Prostate gland (tissue), 2 donors: ENCODE measurements at regions not wholly inside any gene's neighbourhood (a gene's known extent, or its start where the extent isn't known, plus 50 kb on each side); places are given as distances from the start of the nearest gene placed in this dataset.
"Not testable (repeated sequence)": the region's sequence is repeated elsewhere in the genome, so short reads cannot be mapped to it uniquely, and the experiment has no call there.

ENCODE experiments used
- DNase-seq: peaks from one replicate; pipeline ENCODE4 v3.0.0-alpha.2; 2019; ENCODE audit warnings: low spot score
- H3K27ac ChIP-seq, 2 donors: fragments of 200-600 bp; sonication (generic); 2 replicates each; pipeline ENCODE4 v1.5.1; 2017 to 2019
- H3K27me3 ChIP-seq: fragments of 200-600 bp; sonication (generic); replicated peaks from 2 replicates; pipeline ENCODE4 v1.5.1; 2019; ENCODE audit not compliant: insufficient read depth
- H3K36me3 ChIP-seq, 2 donors: fragments of 200-600 bp; sonication (generic); 1 replicate in 1 of 2; 2 replicates in 1 of 2; pipeline versions ENCODE4 v1.5.1 to v1.8.1; 2017 to 2019
- H3K4me1 ChIP-seq: fragments of 200-600 bp; sonication (generic); replicated peaks from 2 replicates; pipeline ENCODE4 v1.5.1; 2019
- H3K4me3 ChIP-seq, 2 donors: fragments of 200-600 bp; sonication (generic); 2 replicates each; pipeline ENCODE4 v1.5.1; 2017 to 2019
- H3K9me3 ChIP-seq: fragments of 200-600 bp; sonication (generic); 2 replicates; pipeline ENCODE4 v1.5.1; 2017
- CTCF ChIP-seq, 4 experiments: fragments of 200-600 bp in 2 of 4; fragments of 450-650 bp in 2 of 4; sonication (generic) in 2 of 4; IDR thresholded peaks; 1 replicate in 3 of 4; 2 replicates in 1 of 4; pipeline ENCODE4 v1.5.1; 2016 to 2019; ENCODE audit warnings: antibody characterized with exemption in 4 of 4, mild to moderate bottlenecking in 2 of 4, moderate library complexity in 2 of 4
- POLR2A ChIP-seq: fragments of 450-650 bp; IDR thresholded peaks from one replicate; pipeline ENCODE4 v1.6.1; 2016; ENCODE audit warnings: antibody characterized with exemption, mild to moderate bottlenecking
- POLR2AphosphoS5 ChIP-seq: sonication (generic); formaldehyde crosslinking; IDR thresholded peaks from one replicate; pipeline ENCODE4 v1.6.1; 2017; ENCODE audit warnings: antibody characterized with exemption
- WGBS: methylation state at CpG from one replicate; pipeline ENCODE4 v1.1.5; 2018; 5-methylcytosine and 5-hydroxymethylcytosine counted together
- intact Hi-C: fragments of 100-400 bp; cut with DNase I; formaldehyde crosslinking; loops from one replicate; pipeline ENCODE4 v1.14.2; 2022

GRCh38 chr2:7694076-7694985 is 777.1 kb downstream of the RNF144A start:
- Histone ChIP-seq H3K4me1 (no peaks in the 10 kb centered on the region), H3K9me3 (no peaks in the 10 kb centered on the region), H3K27me3 (no peaks in the 10 kb centered on the region), H3K36me3 (no peaks in the 10 kb centered on the region), H3K4me3 (no peak overlapping the region), H3K27ac (no peak overlapping the region)
- TF ChIP-seq CTCF (IDR thresholded peaks at IDR 0.05), result no peak
- TF ChIP-seq POLR2A, result no peak
- no peak for TF ChIP-seq POLR2AphosphoS5
- no peak for DNase-seq
- intact Hi-C loops, result no loop called here
- WGBS, result 87% methylated on average over 12 of the region's 12 CpGs

- H3K27me3 ChIP-seq, intact Hi-C loops, H3K4me1 ChIP-seq, H3K36me3 ChIP-seq, H3K4me3 ChIP-seq, H3K27ac ChIP-seq, H3K9me3 ChIP-seq, DNase-seq: not testable (repeated sequence)
- 90% methylated on average over 6 of the region's 6 CpGs for WGBS
Observed at GRCh38 chr2:7696556-7696955, 779.3 kb downstream of the RNF144A start.

GRCh38 chr2:7697052-7697451 is 779.8 kb downstream of the RNF144A start:
- H3K4me3 ChIP-seq, result no peak overlapping the region
- no peaks in the 10 kb centered on the region for H3K36me3 ChIP-seq
- H3K4me1 ChIP-seq, result no peaks in the 10 kb centered on the region
- H3K27ac ChIP-seq, result no peak overlapping the region
- no peaks in the 10 kb centered on the region for H3K27me3 ChIP-seq
- TF ChIP-seq POLR2A, result no peak
- no peak for TF ChIP-seq CTCF (IDR thresholded peaks at IDR 0.05)
- no peak for TF ChIP-seq POLR2AphosphoS5
- no peaks in the 10 kb centered on the region for H3K9me3 ChIP-seq
- 94% methylated on average over 9 of the region's 9 CpGs for WGBS
- no peak for DNase-seq
- intact Hi-C loops, result no loop called here

GRCh38 chr2:7701791-7702190 is 784.6 kb downstream of the RNF144A start:
- intact Hi-C loops, result no loop called here

GRCh38 chr2:7703048-7703447 is 785.8 kb downstream of the RNF144A start:
- H3K9me3 ChIP-seq, result no peaks in the 10 kb centered on the region
- DNase-seq, result no peak
- no peaks in the 10 kb centered on the region for H3K4me1 ChIP-seq
- no peak overlapping the region for H3K4me3 ChIP-seq
- H3K27me3 ChIP-seq, result no peaks in the 10 kb centered on the region
- intact Hi-C loops, result no loop called here
- TF ChIP-seq POLR2AphosphoS5 (no peak), POLR2A (no peak), CTCF (IDR thresholded peaks at IDR 0.05) (no peak)
- H3K36me3 ChIP-seq, result no peaks in the 10 kb centered on the region
- H3K27ac ChIP-seq, result no peak overlapping the region

More at GRCh38 chr2:7701791-7702190, 784.6 kb downstream of the RNF144A start:
- H3K36me3 ChIP-seq, result no peaks in the 10 kb centered on the region
- H3K27me3 ChIP-seq, result no peaks in the 10 kb centered on the region
- DNase-seq, result no peak
- H3K4me1 ChIP-seq, result no peaks in the 10 kb centered on the region
- whole genome bisulfite sequencing, result 100% methylated on average over 1 of the region's 1 CpG
- H3K9me3 ChIP-seq, result no peaks in the 10 kb centered on the region
- H3K4me3 ChIP-seq, result no peak overlapping the region
- no peak overlapping the region for H3K27ac ChIP-seq
- no peak for TF ChIP-seq CTCF (IDR thresholded peaks at IDR 0.05)
- no peak for TF ChIP-seq POLR2AphosphoS5
- no peak for TF ChIP-seq POLR2A
